Neural cell (in vitro differentiated cells): ENCODE measurements at regions not wholly inside any gene's neighbourhood (a gene's known extent, or its start where the extent isn't known, plus 50 kb on each side); places are given as distances from the start of the nearest gene placed in this dataset.

Experiments used
- H2AFZ ChIP-seq: fragments of 200-600, 300-800 bp; sonication (generic), shearing (Covaris generic); 2 replicates; pipeline ENCODE4 v1.6.0; 2014; ENCODE audit warnings: low read depth, mild to moderate bottlenecking, antibody characterized with exemption, low read length, moderate library complexity
- H3F3A ChIP-seq: fragments of 200-600 bp; shearing (Covaris generic); 2 replicates; pipeline ENCODE4 v1.6.1; 2016; ENCODE audit warnings: mild to moderate bottlenecking, moderate library complexity, mixed read lengths, antibody characterized with exemption, low read length; ENCODE audit not compliant: insufficient read depth, poor library complexity, severe bottlenecking
- H3K27ac ChIP-seq: fragments of 200-600, 300-800 bp; sonication (generic), shearing (Covaris generic); 2 replicates; pipeline ENCODE4 v1.5.1; 2014; ENCODE audit warnings: mild to moderate bottlenecking, low read length, moderate library complexity
- H3K27me3 ChIP-seq: fragments of 300-800, 200-600 bp; sonication (generic), shearing (Covaris generic); 2 replicates; pipeline ENCODE4 v1.6.0; 2014; ENCODE audit warnings: mild to moderate bottlenecking, low read depth, low read length, moderate library complexity; ENCODE audit not compliant: insufficient read depth
- H3K36me3 ChIP-seq: fragments of 300-800, 200-600 bp; sonication (generic), shearing (Covaris generic); 2 replicates; pipeline ENCODE4 v1.5.1; 2014; ENCODE audit warnings: mild to moderate bottlenecking, antibody characterized with exemption, low read length, moderate library complexity; ENCODE audit not compliant: insufficient read depth
- H3K4me2 ChIP-seq: fragments of 300-800, 200-600 bp; sonication (generic), shearing (Covaris generic); 2 replicates; pipeline ENCODE4 v1.6.0; 2014; ENCODE audit warnings: mild to moderate bottlenecking, low read length
- H3K4me3 ChIP-seq: fragments of 300-800, 200-600 bp; sonication (generic), shearing (Covaris generic); 2 replicates; pipeline ENCODE4 v1.5.1; 2014; ENCODE audit warnings: mild to moderate bottlenecking, low read length, moderate library complexity
- H3K79me2 ChIP-seq: fragments of 200-600 bp; shearing (Covaris generic); replicated peaks from 2 replicates; pipeline ENCODE4 v1.6.0; 2014; ENCODE audit warnings: mild to moderate bottlenecking, low read length, moderate library complexity; ENCODE audit not compliant: insufficient read depth
- H3K9ac ChIP-seq: fragments of 300-800, 200-600 bp; sonication (generic), shearing (Covaris generic); 2 replicates; pipeline ENCODE4 v1.6.1; 2016; ENCODE audit warnings: mild to moderate bottlenecking, low read length, mixed read lengths
- H3K9me2 ChIP-seq: fragments of 200-600 bp; shearing (Covaris generic); 2 replicates; pipeline ENCODE4 v1.6.1; 2016; ENCODE audit warnings: mild to moderate bottlenecking, low read length, mixed read lengths; ENCODE audit not compliant: insufficient read depth
- H3K9me3 ChIP-seq: fragments of 200-600, 300-800 bp; sonication (generic), shearing (Covaris generic); 2 replicates; pipeline ENCODE4 v1.6.1; 2016; ENCODE audit warnings: mild to moderate bottlenecking, mixed run types, low read length, moderate library complexity, mixed read lengths
- H4K20me1 ChIP-seq: fragments of 200-600 bp; shearing (Covaris generic); 2 replicates; pipeline ENCODE4 v1.6.1; 2016; ENCODE audit warnings: mild to moderate bottlenecking, mixed run types; ENCODE audit not compliant: insufficient read depth
- CTCF ChIP-seq: fragments of 450-650 bp; IDR thresholded peaks from 2 replicates; pipeline ENCODE4 v1.5.1; 2014; ENCODE audit warnings: antibody characterized with exemption, mild to moderate bottlenecking, moderate library complexity; ENCODE audit not compliant: poor library complexity, severe bottlenecking
- EP300 ChIP-seq: fragments of 450-650 bp; conservative IDR thresholded peaks from 2 replicates; pipeline ENCODE4 v1.6.1; 2014; ENCODE audit warnings: antibody characterized with exemption, mild to moderate bottlenecking, moderate library complexity; ENCODE audit not compliant: poor library complexity, severe bottlenecking
- EZH2 ChIP-seq: fragments of 200-600, 300-800 bp; shearing (Covaris generic), sonication (generic); IDR thresholded peaks from 2 replicates; pipeline ENCODE4 v1.6.1; 2014; ENCODE audit warnings: antibody characterized with exemption, low read length, borderline replicate concordance, mild to moderate bottlenecking; ENCODE audit not compliant: insufficient read depth, poor library complexity, severe bottlenecking
- MXI1 ChIP-seq: fragments of 450-650 bp; conservative IDR thresholded peaks from 2 replicates; pipeline ENCODE4 v1.6.1; 2014; ENCODE audit warnings: antibody characterized with exemption, mild to moderate bottlenecking; ENCODE audit not compliant: poor library complexity, severe bottlenecking
- POLR2AphosphoS5 ChIP-seq: IDR thresholded peaks from 2 replicates; pipeline ENCODE4 v1.6.1; 2012
- RAD21 ChIP-seq: fragments of 450-650 bp; conservative IDR thresholded peaks from 2 replicates; pipeline ENCODE4 v1.6.1; 2014; ENCODE audit warnings: antibody characterized with exemption, mild to moderate bottlenecking, moderate library complexity
- REST ChIP-seq: IDR thresholded peaks from 2 replicates; pipeline ENCODE4 v1.6.1; 2012; ENCODE audit warnings: borderline replicate concordance
- SMC3 ChIP-seq: fragments of 450-650 bp; conservative IDR thresholded peaks from 2 replicates; pipeline ENCODE4 v1.6.1; 2014; ENCODE audit warnings: antibody characterized with exemption, mild to moderate bottlenecking, moderate library complexity; ENCODE audit not compliant: poor library complexity
- TAF1 ChIP-seq: IDR thresholded peaks from 2 replicates; pipeline ENCODE4 v1.6.1; 2012; ENCODE audit warnings: low read depth

- Histone ChIP-seq H3K9me3 (no peaks in the 10 kb centered on the region), H3K4me3 (no peak overlapping the region), H4K20me1 (no peaks in the 10 kb centered on the region), H3K9ac (no peak overlapping the region), H3K79me2 (no peaks in the 10 kb centered on the region), H3K9me2 (no peaks in the 10 kb centered on the region), H3K36me3 (no peaks in the 10 kb centered on the region), H2AFZ (no peak overlapping the region), H3K27me3 (no peaks in the 10 kb centered on the region), H3F3A (peaks cover 3% of the 10 kb centered on the region), H3K4me2 (no peak overlapping the region), H3K27ac (no peak overlapping the region)
- no peak for TF ChIP-seq TAF1
- TF ChIP-seq EZH2, result no peak
- TF ChIP-seq EP300, result no peak
- TF ChIP-seq RAD21, result no peak
- TF ChIP-seq POLR2AphosphoS5, result no peak
- TF ChIP-seq REST, result no peak
- no peak for TF ChIP-seq MXI1
- TF ChIP-seq SMC3, result no peak
- TF ChIP-seq CTCF, result no peak
These were observed 1479.2 kb downstream of the TBC1D22A start for GRCh38 chr22:48241658-48242057.

- no peak for TF ChIP-seq EP300
- no peak for TF ChIP-seq EZH2
- no peak for TF ChIP-seq MXI1
- no peak for TF ChIP-seq TAF1
- no peak for TF ChIP-seq CTCF
- no peak for TF ChIP-seq SMC3
- TF ChIP-seq POLR2AphosphoS5, result no peak
- no peak for TF ChIP-seq REST
- TF ChIP-seq RAD21, result no peak
- no peaks in the 10 kb centered on the region for H3K9me2 ChIP-seq
- H3F3A ChIP-seq, result peaks cover 3% of the 10 kb centered on the region
- H3K9me3 ChIP-seq, result no peaks in the 10 kb centered on the region
- no peaks in the 10 kb centered on the region for H3K27me3 ChIP-seq
- H3K27ac ChIP-seq, result no peak overlapping the region
- H2AFZ ChIP-seq, result no peak overlapping the region
- no peaks in the 10 kb centered on the region for H4K20me1 ChIP-seq
- no peaks in the 10 kb centered on the region for H3K36me3 ChIP-seq
- no peaks in the 10 kb centered on the region for H3K79me2 ChIP-seq
- no peak overlapping the region for H3K4me3 ChIP-seq
- no peak overlapping the region for H3K4me2 ChIP-seq
- H3K9ac ChIP-seq, result no peak overlapping the region
These were observed 1478.4 kb downstream of the TBC1D22A start for GRCh38 chr22:48240935-48241230.
